NB4 (cell line): ENCODE measurements at regions not wholly inside any gene's neighbourhood (a gene's known extent, or its start where the extent isn't known, plus 50 kb on each side); places are given as distances from the start of the nearest gene placed in this dataset.

Source experiments
- CTCF ChIP-seq: IDR thresholded peaks from one replicate; pipeline ENCODE4 v1.5.1; 2012; ENCODE audit warnings: low read depth, low read length
- POLR2A ChIP-seq: IDR thresholded peaks from 2 replicates; pipeline ENCODE4 v1.6.1; 2011; ENCODE audit warnings: mild to moderate bottlenecking; ENCODE audit not compliant: insufficient read length; ENCODE audit errors: extremely low read depth

- TF ChIP-seq CTCF (no peak), POLR2A (no peak)
These were observed 116.1 kb upstream of the ZMIZ1 start for GRCh38 chr10:78952686-78953085.
